SK-N-SH treated with all-trans-retinoic acid at 6 μM for 48 hours (cell line): ENCODE measurements at regions not wholly inside any gene's neighbourhood (a gene's known extent, or its start where the extent isn't known, plus 50 kb on each side); places are given as distances from the start of the nearest gene placed in this dataset.

ENCODE experiments used
- ARNTL ChIP-seq: fragments of 450-650 bp; formaldehyde crosslinking; IDR thresholded peaks from 2 replicates; pipeline ENCODE4 v1.5.0; 2020; ENCODE audit warnings: low read depth, mild to moderate bottlenecking, moderate library complexity, borderline replicate concordance
- PPARA ChIP-seq: fragments of 250-450 bp; sonication (Bioruptor Pico); IDR thresholded peaks from 2 replicates; pipeline ENCODE4 v1.5.0; 2020; ENCODE audit warnings: mild to moderate bottlenecking, borderline replicate concordance
- ZC3H10 ChIP-seq: fragments of 250-450 bp; sonication (Bioruptor Pico); IDR thresholded peaks from 2 replicates; pipeline ENCODE4 v1.5.1; 2021; ENCODE audit warnings: mild to moderate bottlenecking, moderate library complexity
- ZFP3 ChIP-seq: fragments of 250-450 bp; sonication (Bioruptor Pico); IDR thresholded peaks from 2 replicates; pipeline ENCODE4 v1.5.0; 2020; ENCODE audit warnings: mild to moderate bottlenecking, moderate library complexity
- ZFP30 ChIP-seq: fragments of 450-650 bp; formaldehyde crosslinking; IDR thresholded peaks from 2 replicates; pipeline ENCODE4 v1.5.0; 2022; ENCODE audit warnings: mild to moderate bottlenecking, moderate library complexity
- TF ChIP-seq, protein P1 (sequence below): fragments of 250-450 bp; sonication (Bioruptor Pico); IDR thresholded peaks from 2 replicates; pipeline ENCODE4 v1.5.1; 2020; ENCODE audit warnings: low read depth, mild to moderate bottlenecking, moderate library complexity
- TF ChIP-seq, protein P2 (sequence below): fragments of 250-450 bp; sonication (Bioruptor Pico); IDR thresholded peaks from 2 replicates; pipeline ENCODE4 v1.8.0; 2020; ENCODE audit warnings: mild to moderate bottlenecking, moderate library complexity, borderline replicate concordance

DNA sequence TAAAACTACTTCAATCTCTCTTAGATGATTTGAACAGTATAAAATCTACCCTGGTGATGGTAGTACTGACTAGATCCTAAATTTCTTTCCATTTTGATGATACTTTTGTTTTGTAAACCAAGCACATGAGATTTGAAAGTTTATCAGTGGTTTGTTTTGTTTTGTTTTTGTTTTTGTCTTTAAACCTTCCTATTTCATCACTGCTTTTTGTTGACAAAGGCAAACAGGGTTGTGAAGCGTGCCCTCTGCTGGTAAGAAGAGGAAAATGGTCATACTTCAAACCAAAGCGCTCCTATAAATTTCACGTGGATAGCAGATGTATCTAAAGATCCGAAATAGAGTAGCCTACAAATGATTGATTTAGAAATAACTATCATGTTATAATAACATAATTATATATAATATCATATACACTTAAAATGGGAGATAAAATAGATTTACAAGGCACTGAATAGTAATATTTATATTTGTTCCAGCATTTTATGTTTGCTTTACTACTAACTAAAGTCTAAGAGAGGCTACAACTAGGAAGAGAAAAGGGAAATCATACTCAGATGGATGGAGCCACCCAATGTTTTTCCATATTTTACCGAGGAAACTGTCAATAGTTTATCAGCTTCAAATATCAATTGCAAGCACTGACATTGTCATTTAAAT, 254.0 kb upstream of the USP15 start:
- TF ChIP-seq ZFP30 (no peak), ZC3H10 (CRISPR knock-in tag) (no peak), ZFP3 (CRISPR knock-in tag) (no peak), PPARA (CRISPR knock-in tag) (no peak), ARNTL (CRISPR knock-in tag) (no peak)
- TF ChIP-seq, protein P1, sequence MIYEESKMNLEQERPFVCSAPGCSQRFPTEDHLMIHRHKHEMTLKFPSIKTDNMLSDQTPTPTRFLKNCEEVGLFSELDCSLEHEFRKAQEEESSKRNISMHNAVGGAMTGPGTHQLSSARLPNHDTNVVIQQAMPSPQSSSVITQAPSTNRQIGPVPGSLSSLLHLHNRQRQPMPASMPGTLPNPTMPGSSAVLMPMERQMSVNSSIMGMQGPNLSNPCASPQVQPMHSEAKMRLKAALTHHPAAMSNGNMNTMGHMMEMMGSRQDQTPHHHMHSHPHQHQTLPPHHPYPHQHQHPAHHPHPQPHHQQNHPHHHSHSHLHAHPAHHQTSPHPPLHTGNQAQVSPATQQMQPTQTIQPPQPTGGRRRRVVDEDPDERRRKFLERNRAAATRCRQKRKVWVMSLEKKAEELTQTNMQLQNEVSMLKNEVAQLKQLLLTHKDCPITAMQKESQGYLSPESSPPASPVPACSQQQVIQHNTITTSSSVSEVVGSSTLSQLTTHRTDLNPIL (CRISPR knock-in tag): no peak
- TF ChIP-seq, protein P2, sequence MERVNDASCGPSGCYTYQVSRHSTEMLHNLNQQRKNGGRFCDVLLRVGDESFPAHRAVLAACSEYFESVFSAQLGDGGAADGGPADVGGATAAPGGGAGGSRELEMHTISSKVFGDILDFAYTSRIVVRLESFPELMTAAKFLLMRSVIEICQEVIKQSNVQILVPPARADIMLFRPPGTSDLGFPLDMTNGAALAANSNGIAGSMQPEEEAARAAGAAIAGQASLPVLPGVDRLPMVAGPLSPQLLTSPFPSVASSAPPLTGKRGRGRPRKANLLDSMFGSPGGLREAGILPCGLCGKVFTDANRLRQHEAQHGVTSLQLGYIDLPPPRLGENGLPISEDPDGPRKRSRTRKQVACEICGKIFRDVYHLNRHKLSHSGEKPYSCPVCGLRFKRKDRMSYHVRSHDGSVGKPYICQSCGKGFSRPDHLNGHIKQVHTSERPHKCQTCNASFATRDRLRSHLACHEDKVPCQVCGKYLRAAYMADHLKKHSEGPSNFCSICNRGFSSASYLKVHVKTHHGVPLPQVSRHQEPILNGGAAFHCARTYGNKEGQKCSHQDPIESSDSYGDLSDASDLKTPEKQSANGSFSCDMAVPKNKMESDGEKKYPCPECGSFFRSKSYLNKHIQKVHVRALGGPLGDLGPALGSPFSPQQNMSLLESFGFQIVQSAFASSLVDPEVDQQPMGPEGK: no peak
